HG03108 (cell line): ENCODE measurements at regions not wholly inside any gene's neighbourhood (a gene's known extent, or its start where the extent isn't known, plus 50 kb on each side); places are given as distances from the start of the nearest gene placed in this dataset.

Experiments
- ATAC-seq: cut with Tn5 transposase; IDR thresholded peaks from one replicate; pipeline ENCODE4 v1.9.1; 2021; ENCODE audit warnings: moderate library complexity; ENCODE audit not compliant: unreplicated experiment

DNA sequence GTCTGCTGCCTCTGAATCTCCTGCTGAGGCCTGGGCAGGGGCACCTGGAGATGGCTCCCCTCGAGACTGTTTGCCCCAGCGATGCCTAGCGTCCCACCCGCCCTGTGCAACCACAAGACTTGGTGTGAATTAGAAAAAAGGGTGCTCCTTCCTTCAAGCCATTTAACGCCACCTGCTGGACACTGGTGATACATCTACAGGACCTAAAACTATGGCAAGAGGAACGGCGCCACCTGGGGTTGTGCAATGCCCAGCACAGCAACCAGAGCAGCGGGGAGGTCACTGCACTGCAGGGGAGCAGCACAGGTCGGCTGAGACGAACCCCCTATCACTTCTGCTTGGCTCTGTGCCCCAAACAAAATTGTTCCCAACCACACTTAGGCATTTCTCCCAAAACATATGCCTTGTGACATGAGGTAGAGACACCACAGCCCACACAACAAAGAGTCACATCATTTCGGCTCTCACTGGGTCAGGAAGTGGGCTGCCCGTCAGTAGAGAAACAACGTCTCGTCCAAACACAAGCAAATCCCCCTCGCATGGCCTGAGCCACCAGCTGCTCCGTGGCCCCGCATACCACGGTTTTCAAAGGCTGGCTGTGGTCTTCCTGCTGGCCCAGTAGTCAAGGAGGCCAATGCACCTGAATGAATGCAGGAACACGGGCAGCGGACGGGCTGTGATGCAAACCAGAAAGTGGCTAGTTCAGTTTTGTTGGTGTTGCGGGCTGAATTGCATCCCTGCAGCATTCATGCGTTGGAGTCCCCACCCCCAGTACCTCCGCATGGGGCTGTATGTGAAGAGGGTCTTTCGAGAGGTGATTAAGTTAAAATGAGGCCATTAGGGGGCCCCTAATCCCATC is 171.9 kb downstream of the SHANK2 start:
- ATAC-seq, result no peak

GRCh38 chr11:71079795-71080194 is 172.6 kb downstream of the SHANK2 start:
- no peak for ATAC-seq

GRCh38 chr11:71078482-71078881 is 173.9 kb downstream of the SHANK2 start:
- ATAC-seq, result no peak

DNA sequence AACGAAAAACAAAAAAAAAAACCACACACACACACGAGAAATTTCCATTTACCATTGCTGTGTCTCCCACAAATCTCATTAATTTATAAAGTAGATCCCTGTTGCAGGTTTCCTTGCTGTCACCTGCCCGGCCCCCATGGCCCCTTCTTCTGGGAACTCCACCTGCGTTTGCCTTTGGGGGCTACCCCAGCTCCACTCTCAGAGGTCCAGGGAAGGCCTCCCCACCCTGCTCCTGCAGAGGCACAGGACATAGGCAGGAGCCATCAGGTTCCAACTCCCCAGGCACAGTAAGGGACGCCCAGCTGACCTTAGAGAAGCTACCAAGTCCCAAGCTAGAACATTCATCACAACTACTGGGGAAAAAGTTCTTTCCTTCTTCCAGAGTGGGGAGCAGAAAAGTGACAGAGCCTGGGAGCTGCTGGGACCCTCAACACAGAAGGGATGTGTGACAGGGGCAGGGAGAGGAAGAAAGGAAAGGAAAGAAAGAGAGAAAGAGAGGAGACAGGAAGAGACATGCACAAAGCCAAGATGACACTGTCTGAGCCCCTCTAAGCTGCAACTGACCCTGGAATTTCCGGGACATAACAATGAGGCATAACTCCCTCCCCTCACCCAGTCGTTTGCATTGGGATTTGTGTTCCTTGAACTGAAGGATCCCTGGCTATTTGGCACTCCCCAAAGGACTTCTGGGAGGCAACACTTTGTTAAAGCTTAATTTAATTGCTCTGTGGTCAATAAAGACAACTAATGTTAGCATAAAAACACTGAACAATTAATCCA is 175.7 kb downstream of the SHANK2 start:
- no peak for ATAC-seq

DNA sequence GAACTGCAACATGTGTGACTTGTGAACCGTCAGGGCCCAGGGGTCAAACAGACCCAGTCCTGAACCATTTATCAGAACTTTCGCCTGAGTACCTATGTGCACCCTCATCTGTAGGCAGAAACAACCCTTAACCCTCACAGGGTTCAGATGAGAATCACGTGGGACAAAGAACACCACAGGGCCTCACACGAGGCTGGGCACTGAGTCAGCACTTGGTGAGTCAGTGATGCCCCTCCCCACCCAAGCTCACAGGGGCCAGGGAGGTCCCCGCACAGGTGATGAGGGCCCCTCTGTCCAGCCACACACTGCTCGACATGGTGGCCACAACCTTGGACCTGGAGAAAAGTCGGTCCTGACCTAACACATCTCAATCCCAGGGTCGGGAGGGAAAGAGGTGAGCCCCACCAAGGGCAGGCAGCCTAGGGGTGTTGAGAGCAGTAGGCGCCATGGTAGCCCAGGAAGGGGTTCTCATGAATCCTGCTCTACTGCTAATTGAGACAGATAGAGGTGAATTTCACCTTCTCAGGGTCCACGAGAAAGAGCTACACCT is 176.4 kb downstream of the SHANK2 start:
- ATAC-seq, result no peak

GRCh38 chr11:71075116-71075720 is 177.2 kb downstream of the SHANK2 start:
- ATAC-seq, result no peak

DNA sequence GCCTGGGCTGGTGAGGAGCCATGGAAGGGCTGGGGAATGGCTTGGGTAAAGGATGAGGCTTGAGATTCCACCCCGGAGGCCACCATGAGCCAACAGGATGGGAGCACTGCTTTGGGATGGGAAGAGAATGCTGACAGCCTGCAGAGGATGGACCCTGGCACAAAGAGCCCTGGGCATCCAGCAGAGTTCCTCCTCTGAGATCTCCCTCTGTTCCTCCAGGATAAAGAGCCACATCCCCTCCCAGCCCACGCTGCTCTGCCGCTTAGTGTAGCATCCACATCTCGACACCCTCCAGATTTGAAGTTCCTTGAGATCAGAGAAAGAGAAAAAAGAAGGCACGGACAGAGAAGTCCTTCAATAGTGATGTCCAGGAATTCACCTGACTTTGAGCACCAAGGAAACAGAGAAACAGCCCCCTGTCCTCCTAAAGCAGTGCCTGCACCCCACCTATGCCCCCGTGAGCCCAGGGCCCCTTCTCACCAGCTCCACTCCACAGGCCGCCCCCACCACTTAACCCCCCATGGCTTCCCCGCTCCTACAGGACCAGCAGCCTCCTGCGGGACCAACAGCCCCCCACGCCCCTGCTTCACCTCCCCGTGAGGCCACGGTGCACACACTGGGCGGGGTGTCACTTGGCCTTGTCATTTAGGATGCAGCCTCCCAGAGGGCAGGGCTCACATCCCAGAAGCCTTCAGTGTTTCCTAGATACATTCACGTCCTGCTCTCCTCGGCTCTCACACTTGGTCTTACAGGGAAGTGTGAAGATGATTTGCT is 180.5 kb downstream of the SHANK2 start:
- ATAC-seq, result no peak

GRCh38 chr11:71070490-71071453 is 181.6 kb downstream of the SHANK2 start:
- ATAC-seq, result no peak

GRCh38 chr11:71068963-71069362 is 183.4 kb downstream of the SHANK2 start:
- no peak for ATAC-seq

- ATAC-seq, result no peak
These were observed 184.6 kb downstream of the SHANK2 start for GRCh38 chr11:71067753-71068152.

- no peak for ATAC-seq
These were observed 186.1 kb downstream of the SHANK2 start for GRCh38 chr11:71066311-71066710.

DNA sequence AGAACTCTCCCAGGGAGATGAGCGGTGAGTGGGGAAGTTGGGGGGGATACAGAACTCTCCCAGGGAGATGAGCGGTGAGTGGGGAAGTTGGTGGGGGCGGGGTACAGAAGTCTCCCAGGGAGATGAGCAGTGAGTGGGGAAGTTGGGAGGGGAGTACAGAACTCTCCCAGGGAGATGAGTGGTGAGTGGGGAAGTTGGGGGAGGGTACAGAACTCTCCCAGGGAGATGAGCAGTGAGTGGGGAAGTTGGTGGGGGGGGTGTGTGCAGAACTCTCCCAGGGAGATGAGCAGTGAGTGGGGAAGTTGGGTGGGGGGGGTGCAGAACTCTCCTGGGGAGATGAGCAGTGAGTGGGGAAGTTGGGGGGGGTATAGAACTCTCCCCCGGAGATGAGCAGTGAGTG is 186.5 kb downstream of the SHANK2 start:
- ATAC-seq, result no peak

GRCh38 chr11:71064702-71065515 is 187.5 kb downstream of the SHANK2 start:
- ATAC-seq, result no peak

DNA sequence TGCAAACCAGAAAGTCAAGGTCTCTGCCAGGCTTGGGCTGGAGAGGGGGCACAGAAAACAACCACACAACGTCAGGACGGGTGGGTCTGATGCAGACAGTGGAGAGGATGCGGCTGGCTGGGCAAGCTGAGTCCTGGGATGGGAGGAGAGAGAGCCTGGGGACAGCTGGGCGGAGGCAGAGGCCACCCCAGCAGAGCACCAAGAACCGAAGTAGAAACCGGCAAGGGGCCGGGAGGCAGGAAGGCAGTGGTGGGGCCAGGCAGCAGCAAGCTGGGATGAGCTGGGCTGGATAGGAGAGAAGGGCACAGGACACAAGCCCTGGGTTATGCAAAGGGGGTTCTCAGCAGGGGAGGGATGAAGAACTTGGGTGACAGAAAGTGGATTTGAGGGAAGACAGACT is 188.2 kb downstream of the SHANK2 start:
- ATAC-seq, result no peak

- ATAC-seq, result no peak
These were observed 189.2 kb downstream of the SHANK2 start for GRCh38 chr11:71063129-71063528.

- ATAC-seq, result no peak
These were observed 190.2 kb downstream of the SHANK2 start for GRCh38 chr11:71062199-71062598.

DNA sequence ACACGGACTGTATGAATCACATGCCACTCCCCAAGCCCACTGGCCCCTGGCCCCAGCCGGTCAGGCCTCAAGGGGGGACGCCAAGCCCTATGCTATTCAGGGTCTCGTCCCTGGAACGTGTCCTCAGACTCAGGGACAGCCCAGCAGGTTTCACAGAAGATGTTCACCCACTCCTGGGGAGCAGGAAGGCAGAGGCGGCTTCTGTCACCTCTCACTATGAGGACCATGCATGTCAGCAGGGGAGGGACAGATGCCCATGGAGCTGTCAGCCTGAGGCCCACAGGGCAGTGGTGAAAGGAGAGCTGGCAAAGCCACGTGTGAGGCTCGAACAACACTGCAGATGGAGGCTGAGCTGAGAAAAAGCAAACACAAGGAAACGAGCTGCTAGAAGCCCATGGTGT is 192.0 kb downstream of the SHANK2 start:
- ATAC-seq, result no peak

DNA sequence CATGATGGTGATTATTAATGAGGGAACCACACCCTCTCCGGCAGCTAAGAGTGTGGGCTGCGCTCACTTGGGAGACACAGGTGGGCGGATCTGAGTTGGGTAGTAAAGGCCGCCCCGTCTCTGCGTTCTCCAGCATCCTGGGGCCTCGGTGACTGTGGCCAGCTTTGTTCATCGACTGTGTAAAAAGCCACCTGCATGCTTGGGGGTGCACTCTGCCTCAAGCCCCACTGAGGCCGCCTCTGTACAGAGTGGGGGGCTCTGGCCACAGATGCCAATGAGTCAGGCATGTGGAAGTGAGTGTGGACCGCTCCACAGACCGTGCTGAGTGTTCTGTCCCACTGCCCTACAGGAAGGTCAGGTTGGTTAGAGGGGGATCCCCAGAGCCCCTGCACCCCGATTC is 192.7 kb downstream of the SHANK2 start:
- no peak for ATAC-seq

GRCh38 chr11:71055925-71056324 is 196.5 kb downstream of the SHANK2 start:
- no peak for ATAC-seq
